ENCODE measurements at regions not wholly inside any gene's neighbourhood (a gene's known extent, or its start where the extent isn't known, plus 50 kb on each side); places are given as distances from the start of the nearest gene placed in this dataset.

- H3K27me3 Mint-ChIP-seq (ENCODE audit: unreplicated experiment), result no peaks in the 10 kb centered on the region
- DNase-seq (ENCODE audit: extremely low spot score, unreplicated experiment), result no peak
- TF ChIP-seq, protein P1, sequence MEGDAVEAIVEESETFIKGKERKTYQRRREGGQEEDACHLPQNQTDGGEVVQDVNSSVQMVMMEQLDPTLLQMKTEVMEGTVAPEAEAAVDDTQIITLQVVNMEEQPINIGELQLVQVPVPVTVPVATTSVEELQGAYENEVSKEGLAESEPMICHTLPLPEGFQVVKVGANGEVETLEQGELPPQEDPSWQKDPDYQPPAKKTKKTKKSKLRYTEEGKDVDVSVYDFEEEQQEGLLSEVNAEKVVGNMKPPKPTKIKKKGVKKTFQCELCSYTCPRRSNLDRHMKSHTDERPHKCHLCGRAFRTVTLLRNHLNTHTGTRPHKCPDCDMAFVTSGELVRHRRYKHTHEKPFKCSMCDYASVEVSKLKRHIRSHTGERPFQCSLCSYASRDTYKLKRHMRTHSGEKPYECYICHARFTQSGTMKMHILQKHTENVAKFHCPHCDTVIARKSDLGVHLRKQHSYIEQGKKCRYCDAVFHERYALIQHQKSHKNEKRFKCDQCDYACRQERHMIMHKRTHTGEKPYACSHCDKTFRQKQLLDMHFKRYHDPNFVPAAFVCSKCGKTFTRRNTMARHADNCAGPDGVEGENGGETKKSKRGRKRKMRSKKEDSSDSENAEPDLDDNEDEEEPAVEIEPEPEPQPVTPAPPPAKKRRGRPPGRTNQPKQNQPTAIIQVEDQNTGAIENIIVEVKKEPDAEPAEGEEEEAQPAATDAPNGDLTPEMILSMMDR (IDR thresholded peaks at IDR 0.05), result no peak
- H3K9me3 Mint-ChIP-seq (ENCODE audit: unreplicated experiment), result no peaks in the 10 kb centered on the region
- H3K36me3 Mint-ChIP-seq (ENCODE audit: unreplicated experiment), result no peaks in the 10 kb centered on the region
- H3K4me1 Mint-ChIP-seq (ENCODE audit: unreplicated experiment), result no peaks in the 10 kb centered on the region
- no peak overlapping the region for H3K27ac Mint-ChIP-seq (ENCODE audit: unreplicated experiment)
- no peak overlapping the region for H3K4me3 Mint-ChIP-seq (ENCODE audit: unreplicated experiment)
Measured at GRCh38 chr6:3656076-3656475, 95.4 kb downstream of the PXDC1 start.

DNA sequence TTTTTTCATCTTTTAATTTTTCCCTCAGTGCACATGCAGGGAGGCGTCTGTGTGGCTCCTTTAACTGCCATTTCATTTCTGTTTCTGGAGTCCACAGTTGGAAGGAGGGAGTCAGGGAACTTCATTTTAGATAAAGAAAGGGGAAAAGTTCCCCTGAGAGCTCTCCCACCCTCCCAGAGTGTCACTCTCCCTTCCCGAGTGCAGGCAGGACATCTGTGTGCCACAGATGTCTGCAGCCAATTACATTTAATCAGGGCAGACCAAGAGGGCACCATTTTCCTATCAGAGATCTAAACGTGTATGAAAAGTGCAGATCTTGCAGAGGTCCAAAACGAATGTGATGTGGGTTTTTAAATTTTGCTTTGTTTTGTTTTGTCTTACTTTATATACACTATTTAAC is 96.6 kb downstream of the PXDC1 start:
- Mint-ChIP-seq H3K4me1 (ENCODE audit: unreplicated experiment) (no peaks in the 10 kb centered on the region), H3K4me3 (ENCODE audit: unreplicated experiment) (no peak overlapping the region), H3K27me3 (ENCODE audit: unreplicated experiment) (no peaks in the 10 kb centered on the region), H3K9me3 (ENCODE audit: unreplicated experiment) (no peaks in the 10 kb centered on the region), H3K27ac (ENCODE audit: unreplicated experiment) (no peak overlapping the region), H3K36me3 (ENCODE audit: unreplicated experiment) (no peaks in the 10 kb centered on the region)
- DNase-seq (ENCODE audit: extremely low spot score, unreplicated experiment), result no peak
- TF ChIP-seq, protein P1 (IDR thresholded peaks at IDR 0.05), result no peak

DNA sequence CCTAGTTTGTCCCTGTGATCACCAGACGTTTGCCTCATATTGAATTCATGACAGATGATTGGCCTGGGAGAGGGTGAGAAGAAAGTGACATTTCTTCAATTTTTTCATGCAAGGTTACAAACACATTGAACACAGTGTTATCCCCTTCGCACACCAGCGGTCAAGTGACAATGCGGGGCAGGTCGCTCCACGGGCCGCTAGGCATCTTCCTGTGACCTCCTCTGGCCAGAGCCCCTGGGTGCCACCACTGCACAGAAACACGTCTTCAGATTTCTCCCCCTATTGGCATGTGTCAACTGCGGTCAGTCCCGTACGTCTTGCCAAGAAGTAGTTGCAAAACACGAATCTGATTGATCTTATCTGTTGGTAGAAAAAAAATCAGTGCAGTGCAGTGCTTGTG is 97.1 kb downstream of the PXDC1 start:
- H3K4me3 Mint-ChIP-seq (ENCODE audit: unreplicated experiment), result no peak overlapping the region
- H3K36me3 Mint-ChIP-seq (ENCODE audit: unreplicated experiment), result no peaks in the 10 kb centered on the region
- H3K27ac Mint-ChIP-seq (ENCODE audit: unreplicated experiment), result no peak overlapping the region
- DNase-seq (ENCODE audit: extremely low spot score, unreplicated experiment), result no peak
- H3K4me1 Mint-ChIP-seq (ENCODE audit: unreplicated experiment), result no peaks in the 10 kb centered on the region
- H3K9me3 Mint-ChIP-seq (ENCODE audit: unreplicated experiment), result no peaks in the 10 kb centered on the region
- H3K27me3 Mint-ChIP-seq (ENCODE audit: unreplicated experiment), result no peaks in the 10 kb centered on the region
- TF ChIP-seq, protein P1 (IDR thresholded peaks at IDR 0.05), result no peak

DNA sequence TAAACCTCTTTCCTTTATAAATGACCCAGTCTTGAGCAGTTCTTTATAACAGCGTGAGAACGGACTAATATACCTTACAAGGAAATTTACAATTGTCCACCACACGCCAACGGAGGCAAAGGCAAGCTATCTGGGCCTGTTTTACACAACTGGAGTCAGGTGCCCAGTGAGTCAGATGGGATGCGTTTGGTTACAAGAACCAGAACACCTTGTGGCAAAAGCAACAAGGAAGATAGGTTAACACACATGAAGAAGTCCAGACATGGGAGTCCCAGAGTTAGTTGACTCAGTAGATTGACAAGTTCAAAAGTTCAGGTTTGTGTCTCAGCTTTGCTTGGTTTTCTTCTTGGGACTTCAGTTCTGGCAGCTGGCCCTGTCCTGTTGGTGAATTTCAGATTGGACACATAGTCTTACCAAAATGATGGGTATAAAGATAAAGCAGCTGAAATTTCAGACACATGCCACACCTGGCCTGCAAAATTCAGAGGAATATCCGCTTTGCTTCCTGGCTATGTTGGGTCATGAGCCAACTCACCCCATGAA is 97.9 kb downstream of the PXDC1 start:
- H3K9me3 Mint-ChIP-seq (ENCODE audit: unreplicated experiment), result peaks cover 2% of the 10 kb centered on the region
- no peaks in the 10 kb centered on the region for H3K4me1 Mint-ChIP-seq (ENCODE audit: unreplicated experiment)
- H3K27me3 Mint-ChIP-seq (ENCODE audit: unreplicated experiment), result no peaks in the 10 kb centered on the region
- TF ChIP-seq, protein P1 (IDR thresholded peaks at IDR 0.05), result no peak
- no peaks in the 10 kb centered on the region for H3K36me3 Mint-ChIP-seq (ENCODE audit: unreplicated experiment)
- H3K4me3 Mint-ChIP-seq (ENCODE audit: unreplicated experiment), result no peak overlapping the region
- H3K27ac Mint-ChIP-seq (ENCODE audit: unreplicated experiment), result no peak overlapping the region
- DNase-seq (ENCODE audit: extremely low spot score, unreplicated experiment), result no peak

- DNase-seq (ENCODE audit: extremely low spot score, unreplicated experiment), result no peak
- no peaks in the 10 kb centered on the region for H3K4me1 Mint-ChIP-seq (ENCODE audit: unreplicated experiment)
- H3K36me3 Mint-ChIP-seq (ENCODE audit: unreplicated experiment), result no peaks in the 10 kb centered on the region
- no peaks in the 10 kb centered on the region for H3K27me3 Mint-ChIP-seq (ENCODE audit: unreplicated experiment)
- TF ChIP-seq, protein P1 (IDR thresholded peaks at IDR 0.05), result no peak
- no peak overlapping the region for H3K4me3 Mint-ChIP-seq (ENCODE audit: unreplicated experiment)
- H3K9me3 Mint-ChIP-seq (ENCODE audit: unreplicated experiment), result peaks cover 3% of the 10 kb centered on the region
- no peak overlapping the region for H3K27ac Mint-ChIP-seq (ENCODE audit: unreplicated experiment)
Measured at GRCh38 chr6:3651698-3652229, 99.7 kb downstream of the PXDC1 start.
